GM19238 (cell line): ENCODE measurements at regions not wholly inside any gene's neighbourhood (a gene's known extent, or its start where the extent isn't known, plus 50 kb on each side); places are given as distances from the start of the nearest gene placed in this dataset.

Source experiments
- DNase-seq: peaks from one replicate; pipeline ENCODE4 v3.0.0; 2011; ENCODE audit warnings: low spot score; ENCODE audit not compliant: insufficient read length

- no peak for DNase-seq
These were observed 130.4 kb downstream of the ESM1 start for GRCh38 chr5:54854883-54855581.

- no peak for DNase-seq
These were observed 133.4 kb downstream of the ESM1 start for GRCh38 chr5:54852007-54852406.

- no peak for DNase-seq
These were observed 133.9 kb downstream of the ESM1 start for GRCh38 chr5:54851449-54851848.

DNA sequence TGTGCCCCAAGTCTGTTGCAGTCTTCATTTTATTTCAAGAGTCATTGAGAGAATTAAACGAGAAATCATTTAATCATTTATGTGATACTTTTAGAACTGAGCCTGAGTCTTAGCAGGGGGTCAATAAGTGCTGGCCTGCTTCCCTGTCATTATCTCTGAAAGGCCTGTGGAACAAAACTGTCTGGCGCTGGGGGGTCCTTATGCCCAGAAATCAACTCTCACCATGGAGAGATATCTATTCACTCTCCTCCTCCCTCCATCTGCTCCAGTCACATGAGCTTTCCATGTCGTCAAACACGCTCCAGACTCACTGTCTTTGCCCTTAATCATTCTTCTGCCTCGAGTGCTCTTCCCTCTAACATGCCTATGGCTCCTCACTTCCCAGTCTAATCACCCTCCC, 136.8 kb downstream of the ESM1 start:
- DNase-seq = no peak

GRCh38 chr5:54845567-54845941, 139.8 kb downstream of the ESM1 start:
- DNase-seq = no peak

- DNase-seq = no peak
These were observed 140.4 kb downstream of the ESM1 start for GRCh38 chr5:54844905-54845566.

GRCh38 chr5:54844266-54844665, 141.1 kb downstream of the ESM1 start:
- no peak for DNase-seq

- DNase-seq = no peak
These were observed 143.9 kb downstream of the ESM1 start for GRCh38 chr5:54841481-54841880.

- no peak for DNase-seq
These were observed 146.6 kb downstream of the ESM1 start for GRCh38 chr5:54838843-54839242.

- no peak for DNase-seq
These were observed 147.4 kb downstream of the ESM1 start for GRCh38 chr5:54837981-54838380.

- no peak for DNase-seq
These were observed 148.3 kb downstream of the ESM1 start for GRCh38 chr5:54837093-54837492.

DNA sequence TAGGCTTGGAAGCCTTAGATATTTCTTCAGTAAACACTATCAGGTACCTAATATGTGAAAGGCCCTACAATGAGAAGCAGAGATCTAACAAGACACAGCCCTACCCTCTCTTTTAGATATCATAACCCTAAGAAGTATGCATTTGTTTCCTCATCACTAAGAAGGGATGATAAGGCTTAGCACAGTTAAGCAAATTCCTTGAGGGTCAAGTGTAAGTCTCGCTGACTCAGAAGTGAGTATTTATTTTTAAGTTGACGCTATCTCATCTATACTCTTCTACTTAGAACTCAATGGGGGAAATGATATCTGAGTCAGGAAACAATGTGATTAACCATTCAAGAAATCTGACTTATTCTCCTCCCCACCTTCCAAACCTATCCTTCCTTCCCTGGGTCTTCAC, 149.7 kb downstream of the ESM1 start:
- no peak for DNase-seq

GRCh38 chr5:54834121-54834842, 151.1 kb downstream of the ESM1 start:
- no peak for DNase-seq

DNA sequence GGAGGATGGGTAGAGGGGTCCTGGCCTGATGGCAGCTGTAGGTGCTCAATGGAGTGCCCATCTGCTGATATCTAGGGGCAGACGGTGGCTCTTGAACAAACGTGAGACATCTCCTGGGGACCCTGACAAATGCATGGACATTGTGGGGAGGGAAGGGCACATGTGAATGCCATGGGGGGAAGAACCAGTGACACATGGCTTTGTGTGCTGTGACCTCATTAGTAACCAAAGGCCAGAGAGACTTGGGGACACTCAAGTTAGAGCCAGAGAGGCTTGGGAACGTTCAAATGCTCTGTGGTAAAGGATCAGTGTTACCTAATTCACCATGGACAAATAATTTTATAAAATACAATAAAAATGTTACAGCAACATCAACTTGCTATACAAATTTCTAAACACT, 151.8 kb downstream of the ESM1 start:
- no peak for DNase-seq

DNA sequence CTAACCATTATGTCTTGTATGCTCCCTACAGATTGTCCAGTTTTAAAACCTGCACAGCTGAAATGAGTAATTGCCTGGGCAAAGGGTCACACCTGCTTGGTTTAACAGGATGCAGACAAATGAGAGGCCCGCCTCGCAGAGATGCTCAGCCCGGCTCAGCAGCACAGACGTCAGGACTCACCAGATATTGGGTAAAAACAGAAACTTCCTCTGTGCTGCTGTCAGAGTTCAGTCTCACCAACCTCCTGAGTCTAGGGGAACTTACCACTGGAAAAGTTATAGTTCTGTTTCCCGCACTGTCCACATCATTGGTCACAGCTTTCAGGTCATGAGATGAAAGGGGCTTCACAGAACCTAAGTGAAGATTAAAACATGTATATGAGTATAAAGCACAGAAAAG, 152.5 kb downstream of the ESM1 start:
- no peak for DNase-seq

DNA sequence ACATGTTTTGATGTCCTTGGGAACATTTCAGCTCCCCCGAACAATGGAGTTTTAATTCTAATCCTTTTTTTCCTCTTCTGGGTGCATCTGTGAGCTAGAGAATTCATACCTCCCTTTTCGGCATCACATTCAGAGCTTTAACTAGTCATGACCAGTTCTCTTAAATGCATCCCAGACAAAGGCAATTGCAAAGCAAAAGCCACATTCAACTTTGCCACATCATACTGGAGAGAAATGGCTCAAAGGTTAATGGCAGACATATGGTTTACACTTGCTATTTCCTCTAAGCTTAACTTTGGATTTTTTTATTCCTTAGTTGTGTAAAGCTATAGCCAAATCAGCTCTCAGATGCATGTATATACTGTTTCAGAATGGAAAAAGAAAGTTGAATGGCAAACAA, 153.3 kb downstream of the ESM1 start:
- DNase-seq = no peak

DNA sequence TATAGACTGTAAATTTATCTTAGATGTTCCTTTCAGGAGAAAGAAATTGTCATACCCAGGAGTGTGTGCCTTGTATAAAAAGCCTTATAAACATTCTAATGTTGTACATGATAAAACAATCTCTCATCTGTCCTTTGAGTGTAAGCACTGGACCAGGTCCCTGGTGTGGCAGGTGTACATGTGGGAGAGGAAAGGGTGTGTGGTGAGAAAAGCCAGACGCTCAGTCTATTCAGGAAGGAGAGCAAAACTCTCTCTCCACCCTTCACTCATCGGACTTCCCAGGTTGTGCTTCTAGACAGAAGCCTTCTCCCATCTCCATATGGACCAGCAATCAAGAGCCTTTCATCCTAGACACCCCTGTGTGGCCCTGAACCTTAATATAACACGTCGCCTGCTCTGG, 154.2 kb downstream of the ESM1 start:
- DNase-seq = no peak

- DNase-seq = no peak
These were observed 155.5 kb downstream of the ESM1 start for GRCh38 chr5:54829676-54830535.

GRCh38 chr5:54829102-54829501, 156.3 kb downstream of the ESM1 start:
- DNase-seq = no peak

- DNase-seq = no peak
These were observed 157.2 kb downstream of the ESM1 start for GRCh38 chr5:54828151-54828550.

GRCh38 chr5:54825005-54825404, 160.4 kb downstream of the ESM1 start:
- DNase-seq = no peak

GRCh38 chr5:54823006-54823405, 162.4 kb downstream of the ESM1 start:
- DNase-seq = no peak
